NCI-H1417 (cell line): ENCODE measurements at regions not wholly inside any gene's neighbourhood (a gene's known extent, or its start where the extent isn't known, plus 50 kb on each side); places are given as distances from the start of the nearest gene placed in this dataset.
"Not testable (repeated sequence)": the region's sequence is repeated elsewhere in the genome, so short reads cannot be mapped to it uniquely, and the experiment has no call there.

Experiments used
- DNase-seq, 3 experiments: peaks; one replicate each; lab custom pipeline; 2025; lab: John Stamatoyannopoulos, UW

DNA sequence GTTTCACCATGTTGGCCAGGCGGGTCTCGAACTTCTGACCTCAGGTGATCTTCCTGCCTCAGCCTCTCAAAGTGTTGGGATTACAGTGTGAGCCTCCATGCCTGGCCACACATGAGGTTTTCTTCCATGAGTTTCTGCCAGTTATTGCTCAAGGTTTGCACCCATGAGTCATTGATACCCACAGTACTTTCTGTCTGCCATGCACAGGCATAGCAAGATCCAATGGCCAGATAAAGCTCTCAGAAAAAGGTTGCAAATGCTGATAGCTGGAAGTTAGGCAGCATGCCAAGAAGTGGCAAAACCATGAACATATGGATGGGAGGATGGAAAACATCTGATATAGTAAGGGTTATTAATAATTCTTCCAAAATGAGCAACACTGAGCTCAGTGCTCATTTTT is 298.7 kb upstream of the NRG3 start:
- DNase-seq, result no peak

DNA sequence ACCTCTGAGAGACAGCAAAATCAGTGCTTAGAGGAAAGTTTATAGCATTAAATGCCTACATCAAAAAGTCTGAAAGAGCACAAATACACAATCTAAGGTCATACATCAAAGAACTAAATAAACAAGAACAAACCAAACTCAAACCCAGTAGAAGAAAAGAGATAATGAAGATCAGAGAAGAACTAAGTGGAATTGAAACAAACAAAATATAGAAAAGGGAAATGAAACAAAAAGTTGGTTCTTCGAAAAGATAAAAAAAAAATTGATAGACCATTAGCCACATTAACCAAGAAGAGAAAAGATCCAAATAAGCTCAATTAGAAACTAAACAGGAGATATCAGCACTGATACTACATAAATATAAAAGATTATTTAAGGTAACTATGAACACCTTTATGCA is 280.0 kb upstream of the NRG3 start:
- no peak for DNase-seq

DNA sequence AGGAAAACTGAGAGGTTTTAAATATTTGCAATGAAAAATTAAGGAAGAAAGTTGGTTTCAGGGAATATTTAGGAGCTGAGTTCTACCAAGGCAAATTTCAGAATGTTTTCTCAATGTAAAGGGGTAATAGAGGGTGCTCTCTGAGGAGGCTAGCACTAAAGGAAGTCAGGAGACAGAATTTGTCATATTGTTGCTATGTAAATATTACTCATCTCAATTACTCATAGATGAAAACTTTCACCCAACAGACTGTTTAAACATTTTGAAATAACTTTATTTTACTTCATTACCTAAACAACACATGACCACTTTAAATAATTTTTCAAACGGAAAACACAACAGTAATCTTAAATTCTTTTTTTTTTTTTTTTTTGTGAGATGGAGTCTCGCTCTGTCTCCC is 274.8 kb upstream of the NRG3 start:
- no peak for DNase-seq

DNA sequence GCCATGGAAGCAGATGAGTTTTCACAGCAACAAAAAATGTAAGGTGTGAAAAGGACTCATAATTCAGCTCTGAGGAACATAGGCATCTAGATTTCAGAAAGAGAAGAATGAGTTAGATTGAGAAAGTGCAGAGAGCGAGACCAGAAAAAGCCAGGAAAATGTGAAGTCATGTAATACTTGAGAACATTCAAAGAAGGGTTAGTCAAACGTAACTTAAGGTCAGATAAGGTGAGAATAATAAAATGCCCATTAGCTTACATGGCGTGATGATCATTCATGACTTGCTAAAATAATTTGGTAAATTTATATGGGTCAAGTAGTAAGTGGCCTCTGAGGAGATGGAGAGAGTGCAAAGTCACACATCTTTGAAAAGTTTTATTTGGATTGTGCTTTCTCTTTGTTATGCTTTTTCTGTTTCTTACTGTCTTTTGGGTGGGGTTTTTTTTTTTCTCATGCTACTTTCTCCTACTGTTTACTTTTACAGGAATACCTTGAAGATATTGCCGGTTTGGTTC is 271.8 kb upstream of the NRG3 start:
- no peak for DNase-seq

DNA sequence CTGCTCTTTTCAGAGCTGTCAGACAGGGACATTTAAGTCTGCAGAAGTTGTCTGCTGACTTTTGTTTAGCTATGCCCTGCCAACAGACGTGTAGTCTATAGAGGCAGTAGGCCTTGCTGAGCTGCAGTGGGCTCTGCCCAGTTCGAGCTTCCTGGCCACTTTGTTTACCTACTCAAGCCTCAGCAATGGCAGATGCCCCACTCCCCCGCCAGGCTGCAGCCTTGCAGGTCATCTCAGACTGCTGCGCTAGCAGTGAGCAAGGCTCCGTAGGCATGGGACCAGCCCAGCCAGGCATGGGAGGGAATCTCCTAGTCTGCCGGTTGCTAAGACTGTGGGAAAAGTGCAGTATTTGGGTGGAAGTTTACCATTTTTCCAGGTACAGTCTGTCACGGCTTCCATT is 230.5 kb upstream of the NRG3 start:
- DNase-seq, result not testable (repeated sequence)

DNA sequence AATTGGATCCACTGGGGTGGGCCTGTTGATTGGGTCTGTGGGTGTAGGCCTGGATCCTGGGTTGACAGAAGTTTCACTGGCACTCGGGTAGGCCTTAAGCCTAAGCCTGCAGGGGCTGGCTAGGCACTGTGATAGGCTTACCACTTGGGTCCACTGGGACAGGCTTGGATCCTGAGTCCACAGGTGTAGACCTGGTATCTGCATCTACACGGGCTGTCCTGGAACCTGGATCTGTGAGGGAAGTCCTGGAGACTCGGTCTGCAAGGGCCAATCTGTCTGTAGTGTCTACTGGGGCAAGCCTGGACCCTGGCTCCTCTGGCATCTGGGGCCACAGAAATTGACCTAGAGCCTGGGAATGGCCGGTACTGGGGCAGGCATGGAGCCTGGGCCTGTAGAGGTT is 219.0 kb upstream of the NRG3 start:
- DNase-seq, result no peak

DNA sequence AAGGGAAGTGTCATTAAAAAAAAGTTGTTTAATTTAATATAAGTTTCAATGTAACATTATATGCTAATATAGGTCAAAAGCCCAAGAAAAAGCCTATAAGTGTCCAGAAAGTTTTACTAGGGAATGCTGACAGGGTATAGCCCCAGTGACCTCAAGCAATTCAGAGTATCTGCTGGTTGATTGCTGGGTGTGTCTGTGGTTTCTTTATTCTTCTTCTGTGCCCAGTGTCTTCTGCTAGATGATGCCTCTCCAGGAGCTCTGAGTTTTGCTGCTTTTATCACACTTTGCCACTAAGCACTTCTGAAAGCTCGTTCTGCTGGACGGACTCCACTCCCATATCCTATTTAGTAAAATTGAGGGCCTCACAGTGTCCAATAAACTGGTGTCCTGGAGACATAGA is 212.2 kb upstream of the NRG3 start:
- DNase-seq, result no peak

DNA sequence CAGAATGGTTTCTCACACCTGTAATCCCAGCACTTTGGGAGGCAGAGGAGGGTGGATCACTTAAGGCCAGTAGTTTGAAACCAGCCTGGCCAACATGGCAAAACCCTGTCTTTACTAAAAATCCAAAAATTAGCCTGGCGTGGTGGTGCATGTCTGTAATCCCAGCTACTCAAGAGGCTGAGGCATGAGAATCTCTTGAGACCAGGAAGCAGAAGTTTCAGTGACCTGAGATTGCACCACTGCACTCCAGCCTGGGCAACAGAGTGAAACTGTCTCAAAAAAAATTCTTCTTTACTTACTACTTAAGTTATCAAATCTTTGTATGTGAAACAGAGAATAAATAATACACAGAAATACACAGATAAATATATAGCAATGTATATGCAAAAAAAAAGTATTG is 210.2 kb upstream of the NRG3 start:
- DNase-seq, result not testable (repeated sequence)

DNA sequence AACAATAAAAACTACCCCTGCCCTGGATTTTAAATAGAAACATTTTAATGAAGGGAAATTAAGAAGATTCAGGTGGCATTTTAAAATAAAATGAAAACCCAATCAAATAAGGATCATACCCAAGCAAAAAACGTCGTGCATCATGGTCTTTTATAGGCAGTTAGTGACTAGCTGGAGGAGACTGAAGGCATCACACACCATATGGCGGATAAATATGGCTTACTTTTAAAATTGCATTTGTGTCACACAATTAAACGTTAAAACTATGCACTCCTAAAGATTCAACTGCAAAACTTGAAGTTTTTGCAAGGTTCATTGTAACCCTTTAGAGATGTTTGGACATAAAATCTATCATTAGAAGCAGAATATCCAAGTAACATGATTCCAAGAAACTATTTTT is 200.1 kb upstream of the NRG3 start:
- no peak for DNase-seq

DNA sequence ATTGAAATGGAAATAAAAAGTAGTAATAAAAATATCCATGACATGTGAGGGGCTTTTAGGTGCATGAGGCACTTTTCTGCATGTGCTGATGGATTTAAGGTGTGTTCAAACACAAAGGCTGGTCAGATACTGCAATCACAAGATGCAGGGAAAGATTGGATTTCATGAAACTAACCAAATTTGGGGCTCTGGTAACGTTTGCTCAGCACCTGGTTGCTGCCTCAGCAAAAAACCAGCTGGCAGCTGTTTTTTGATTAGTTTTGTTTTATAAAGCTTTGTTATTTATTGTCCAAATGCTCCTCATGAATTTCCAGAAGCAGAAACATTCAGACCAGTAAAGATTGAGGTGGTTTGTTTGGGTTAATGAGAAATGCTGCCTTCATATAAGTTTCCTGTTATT is 195.7 kb upstream of the NRG3 start:
- no peak for DNase-seq

DNA sequence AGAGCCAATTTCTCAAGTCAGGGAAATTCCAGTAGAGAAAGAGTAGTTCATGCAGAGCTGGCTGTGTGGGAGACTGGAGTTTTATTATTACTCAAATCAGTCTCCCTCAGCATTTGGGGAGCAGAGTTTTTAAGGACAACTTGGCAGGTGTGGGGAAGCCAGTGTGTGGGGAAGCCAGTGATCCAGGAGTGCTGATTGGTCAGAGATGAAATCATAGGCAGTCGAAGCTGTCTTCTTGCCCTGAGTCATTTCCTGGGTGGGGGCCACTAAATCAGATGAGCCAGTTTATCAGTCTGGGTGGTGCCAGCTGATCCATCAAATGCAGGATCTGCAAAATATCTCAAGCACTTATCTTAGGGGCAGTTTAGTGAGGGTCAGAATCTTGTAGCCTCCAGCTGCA is 194.6 kb upstream of the NRG3 start:
- DNase-seq, result no peak

DNA sequence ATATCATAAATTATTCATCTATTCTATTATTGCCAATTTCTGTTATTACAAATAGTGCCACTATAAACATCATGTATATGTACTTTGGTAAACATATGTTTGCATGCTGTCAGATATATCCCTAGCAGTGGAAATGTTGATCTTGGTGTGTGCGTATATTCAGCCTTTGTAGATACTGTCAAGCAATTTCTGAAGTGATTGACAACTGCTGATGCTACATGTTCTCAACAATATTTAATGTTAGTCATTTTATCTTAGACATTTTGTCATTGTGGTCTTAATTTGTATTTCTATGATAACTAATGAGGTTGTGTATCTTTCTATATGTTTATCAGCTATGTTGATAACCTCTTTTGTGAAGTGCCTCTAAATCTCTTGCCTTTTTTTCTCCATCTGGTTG is 186.5 kb upstream of the NRG3 start:
- DNase-seq, result no peak

DNA sequence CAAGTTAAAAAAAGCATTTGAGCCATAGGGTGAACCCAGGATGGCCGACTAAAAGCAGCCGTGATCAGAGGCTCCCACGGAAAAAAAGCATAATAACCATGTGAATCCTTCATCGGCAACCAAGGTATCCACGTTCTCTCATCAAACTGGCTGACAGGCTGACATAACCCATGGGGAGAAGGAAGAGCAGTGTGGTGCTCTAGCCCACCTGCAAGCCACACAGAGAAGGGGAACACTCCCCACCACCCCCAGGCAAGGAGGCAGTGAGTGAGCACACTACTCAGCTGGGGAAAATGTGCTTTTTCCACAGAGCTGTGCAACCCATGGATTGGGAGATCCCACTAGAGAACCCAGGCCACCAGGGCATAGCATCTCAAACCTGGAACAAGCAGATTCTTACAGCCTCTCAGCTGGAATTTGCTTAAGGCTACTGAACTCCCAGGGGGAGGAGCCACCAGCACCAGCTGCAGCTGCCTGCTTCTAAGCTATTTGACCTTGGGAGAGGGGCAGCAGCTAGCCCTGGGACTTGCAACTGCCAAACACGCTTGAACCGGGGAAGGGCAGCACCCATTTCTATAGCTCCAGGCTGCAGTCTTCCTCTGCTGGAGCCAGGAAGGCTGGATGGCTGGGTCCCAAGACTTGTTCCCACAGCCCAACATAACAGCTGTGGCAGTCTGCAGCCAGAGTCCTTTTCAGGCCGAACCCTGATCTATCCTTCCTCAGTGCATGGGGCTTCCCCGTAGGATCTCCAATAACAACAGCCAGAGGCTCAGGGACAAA is 178.2 kb upstream of the NRG3 start:
- no peak for DNase-seq

DNA sequence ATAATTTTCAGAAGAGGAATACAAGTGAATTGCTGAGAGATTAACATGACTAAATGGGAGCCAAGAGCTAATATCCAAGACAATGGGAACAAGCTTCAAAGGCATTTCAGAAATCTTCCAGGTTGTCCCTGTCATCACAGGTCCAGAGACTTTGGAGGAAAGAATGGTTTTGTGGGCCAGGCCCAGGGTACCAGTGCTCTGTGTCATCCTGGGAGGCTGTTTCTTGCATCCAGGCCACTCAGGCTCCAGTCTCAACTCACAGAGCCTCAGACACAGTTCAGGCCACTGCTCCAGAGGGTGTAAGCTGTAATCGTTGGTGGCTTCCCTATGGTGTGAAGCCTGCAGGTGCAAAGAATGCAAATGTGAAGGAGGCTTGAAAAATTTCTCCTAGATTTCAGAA is 170.4 kb upstream of the NRG3 start:
- no peak for DNase-seq

DNA sequence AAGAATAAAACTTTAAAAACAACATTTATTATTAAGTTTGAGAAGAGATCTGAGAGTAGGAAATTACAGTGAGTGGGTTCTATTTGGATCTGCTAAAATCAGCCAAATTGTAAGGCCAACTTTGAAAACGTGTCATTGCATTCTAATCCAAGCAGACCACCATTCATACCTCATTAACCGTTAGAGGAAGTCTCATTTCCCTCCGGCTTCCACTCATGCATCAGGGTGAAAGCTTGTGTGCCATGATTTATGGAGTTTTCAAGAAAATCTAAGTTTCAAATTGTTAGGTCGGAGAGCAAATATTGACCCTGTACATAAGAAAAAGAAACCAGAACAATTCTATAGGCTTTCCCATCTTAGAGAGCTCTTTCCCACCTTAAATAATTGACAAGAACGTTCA is 166.6 kb upstream of the NRG3 start:
- DNase-seq, result no peak

DNA sequence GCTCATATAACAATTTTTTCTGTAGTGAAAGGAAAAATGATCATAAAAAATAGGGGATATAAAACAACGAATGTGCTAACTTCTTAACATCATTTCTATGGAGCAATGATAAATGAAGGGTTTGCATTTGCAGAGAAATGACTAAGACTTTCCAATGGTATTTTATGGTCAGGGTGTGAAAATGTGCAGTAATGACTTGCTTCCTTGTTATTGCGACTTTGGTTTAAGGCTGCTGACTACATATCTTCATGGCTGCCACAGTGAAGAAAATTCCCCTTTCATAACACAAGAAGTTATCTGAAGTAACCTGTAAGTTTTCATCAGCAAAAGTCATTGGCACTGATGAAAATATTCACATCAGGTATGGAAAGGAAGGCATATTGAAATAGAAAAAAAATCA is 166.1 kb upstream of the NRG3 start:
- no peak for DNase-seq

DNA sequence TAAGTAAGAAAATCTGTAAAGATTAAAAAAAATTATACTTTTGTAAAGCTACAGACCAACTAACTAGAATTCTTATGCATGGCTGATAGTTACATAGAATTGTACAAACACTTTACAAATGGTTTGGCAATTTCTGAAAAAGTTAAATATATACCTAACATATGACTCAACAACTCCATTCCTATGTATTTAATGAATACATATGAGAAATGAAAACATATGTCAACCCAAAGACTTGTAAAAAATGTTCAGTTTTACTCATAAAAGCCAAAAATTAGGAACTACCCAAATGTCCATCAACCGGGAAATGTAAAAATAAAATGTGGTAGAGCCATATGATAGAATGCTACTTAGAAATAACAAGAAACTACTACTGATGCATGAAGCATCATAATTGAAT is 152.6 kb upstream of the NRG3 start:
- no peak for DNase-seq

DNA sequence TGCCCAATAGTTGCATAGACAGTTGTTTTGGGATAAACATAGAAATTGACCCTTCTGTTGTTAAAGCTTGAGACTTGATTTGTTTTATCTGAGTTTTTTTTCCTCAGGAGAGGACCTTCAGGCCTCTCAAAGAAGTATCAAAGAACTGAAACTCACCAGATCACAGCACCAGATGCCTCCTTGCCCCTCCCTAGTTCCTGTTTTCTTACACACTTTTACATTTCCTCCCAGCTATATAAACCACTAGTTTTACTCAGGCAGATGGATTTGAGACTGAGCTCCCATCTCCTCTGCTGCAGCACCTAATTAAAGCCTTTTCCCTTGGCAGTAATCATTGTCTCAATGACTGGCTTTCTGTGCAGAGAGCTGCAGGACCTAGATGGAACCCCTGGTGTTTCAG is 150.6 kb upstream of the NRG3 start:
- no peak for DNase-seq

DNA sequence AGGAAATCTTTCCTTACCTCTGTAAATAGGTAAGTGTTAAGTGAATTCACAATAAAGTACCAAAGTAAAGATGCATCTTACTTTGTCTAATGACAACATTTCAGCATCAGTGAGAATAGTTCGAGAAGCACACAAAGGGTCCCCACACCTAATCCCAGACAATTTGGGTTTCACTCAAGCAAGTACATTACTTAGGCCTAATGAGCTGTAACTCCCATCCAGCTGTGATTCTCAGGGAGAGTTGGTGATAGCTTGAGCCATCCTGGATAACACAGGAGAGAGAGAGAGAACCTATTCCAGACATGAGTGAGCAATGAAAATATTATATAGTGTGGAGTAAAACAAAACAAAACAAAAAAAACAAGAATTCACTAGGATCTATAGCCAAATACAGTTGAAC is 149.1 kb upstream of the NRG3 start:
- no peak for DNase-seq

DNA sequence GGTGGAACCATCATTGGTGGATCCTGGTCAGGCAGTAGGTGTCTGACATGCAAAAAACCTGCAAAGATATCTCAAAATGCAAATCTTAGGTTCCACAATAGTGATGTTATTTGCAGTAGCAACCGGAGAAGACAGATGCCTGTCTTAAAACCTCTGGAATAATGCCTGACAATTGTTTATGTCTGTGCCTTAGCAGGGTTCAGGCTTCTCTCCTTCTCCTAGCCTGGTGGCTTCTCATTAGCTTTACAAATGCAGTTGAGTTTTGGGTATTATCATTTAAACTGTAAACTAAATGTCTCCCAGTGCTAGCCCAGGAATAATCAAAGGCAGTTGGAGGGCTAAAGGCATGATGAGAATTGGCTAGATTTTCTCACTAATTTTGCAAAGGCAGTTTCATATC is 146.3 kb upstream of the NRG3 start:
- DNase-seq, result no peak

DNA sequence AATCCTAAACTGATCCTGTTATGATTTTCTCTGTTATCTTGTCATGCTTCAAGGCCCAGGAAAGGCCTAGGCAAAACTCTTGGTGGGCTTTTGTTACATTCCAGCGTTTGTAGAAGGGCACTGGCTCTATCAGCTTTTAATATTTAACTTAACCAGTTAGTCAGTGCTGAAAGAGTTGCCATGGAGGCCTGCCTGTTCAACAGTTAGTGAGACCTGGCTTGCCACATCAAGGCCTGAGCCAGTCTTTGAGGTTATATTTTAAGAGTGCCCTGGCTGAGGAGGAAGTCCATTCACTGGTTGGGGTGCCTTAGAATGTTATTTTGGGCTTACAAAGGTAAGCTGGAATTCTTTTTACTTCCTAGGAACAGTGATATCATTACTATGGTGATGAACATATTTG is 144.1 kb upstream of the NRG3 start:
- no peak for DNase-seq

DNA sequence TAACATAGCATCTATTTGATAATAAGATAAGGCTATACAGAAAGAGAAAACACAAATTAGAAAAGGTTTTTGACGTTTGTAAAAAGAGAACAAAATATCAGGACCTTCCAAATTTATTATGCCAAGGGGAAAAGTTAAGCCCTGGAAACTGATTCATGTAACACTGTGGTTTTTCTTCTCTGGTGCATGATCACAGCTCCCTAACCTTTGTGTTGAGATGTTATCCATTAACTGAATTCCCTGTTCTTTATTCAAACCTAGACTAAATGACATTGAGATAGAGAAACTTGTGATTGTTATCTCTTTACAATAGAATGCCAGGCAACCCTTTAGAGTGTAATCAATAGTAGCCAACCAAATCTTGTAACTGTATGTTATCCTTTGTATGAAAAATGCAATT is 141.5 kb upstream of the NRG3 start:
- no peak for DNase-seq

DNA sequence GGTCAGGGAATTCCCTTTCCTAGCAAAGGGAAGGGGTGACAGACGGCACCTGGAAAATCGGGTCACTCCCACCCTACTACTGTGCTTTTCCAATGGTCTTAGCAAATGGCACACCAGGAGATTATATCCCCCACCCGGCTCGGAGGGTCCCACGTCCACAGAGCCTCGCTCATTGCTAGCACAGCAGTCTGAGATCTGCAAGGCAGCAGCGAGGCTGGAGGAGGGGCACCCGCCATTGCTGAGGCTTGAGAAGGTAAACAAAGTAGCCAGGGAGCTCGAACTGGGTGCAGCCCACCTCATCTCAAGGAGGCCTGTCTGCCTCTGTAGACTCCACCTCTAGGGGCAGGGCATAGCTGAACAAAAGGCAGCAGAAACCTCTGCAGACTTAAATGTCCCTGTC is 139.8 kb upstream of the NRG3 start:
- DNase-seq, result not testable (repeated sequence)

DNA sequence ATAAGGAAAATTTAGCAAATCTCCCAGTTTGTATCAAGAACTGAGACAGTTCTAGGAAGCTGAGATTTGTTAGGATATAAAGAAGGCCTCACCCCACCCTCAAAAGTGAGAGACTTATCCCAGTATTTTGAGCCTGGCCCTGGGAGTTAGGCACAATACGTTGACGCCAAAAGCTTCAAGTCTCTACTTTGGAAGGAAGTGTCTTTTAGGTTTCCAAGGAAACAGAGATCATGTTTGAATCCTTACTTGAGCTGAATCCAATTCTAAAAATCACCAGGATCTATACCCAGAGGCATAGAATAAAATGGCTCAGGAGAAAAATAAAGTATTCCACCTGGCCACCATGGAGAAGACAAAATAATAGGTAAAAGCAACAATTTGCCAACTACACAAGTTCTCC is 115.9 kb upstream of the NRG3 start:
- no peak for DNase-seq
